IMR-90 (cell line): ENCODE measurements at regions not wholly inside any gene's neighbourhood (a gene's known extent, or its start where the extent isn't known, plus 50 kb on each side); places are given as distances from the start of the nearest gene placed in this dataset.
"Not testable (repeated sequence)": the region's sequence is repeated elsewhere in the genome, so short reads cannot be mapped to it uniquely, and the experiment has no call there.

ENCODE experiments used
- CEBPB ChIP-seq: IDR thresholded peaks from 2 replicates; pipeline ENCODE4 v1.6.1; 2012; ENCODE audit warnings: low read depth, low read length, improper control_type of control experiment
- CTCF ChIP-seq: conservative IDR thresholded peaks from 2 replicates; pipeline ENCODE4 v1.5.1; 2012; ENCODE audit warnings: mild to moderate bottlenecking, low read depth, low read length, improper control_type of control experiment
- ELK1 ChIP-seq: fragments of 150-350 bp; IDR thresholded peaks from 2 replicates; pipeline ENCODE4 v1.6.1; 2016; ENCODE audit warnings: low read depth, mild to moderate bottlenecking, low read length, moderate library complexity, borderline replicate concordance
- MAFK ChIP-seq: IDR thresholded peaks from 2 replicates; pipeline ENCODE4 v1.6.1; 2012; ENCODE audit warnings: low read depth, low read length, improper control_type of control experiment
- MAZ ChIP-seq: IDR thresholded peaks from 2 replicates; pipeline ENCODE4 v1.6.1; 2012; ENCODE audit warnings: low read depth, mild to moderate bottlenecking, low read length, improper control_type of control experiment, moderate library complexity, borderline replicate concordance
- POLR2A ChIP-seq: IDR thresholded peaks from 2 replicates; pipeline ENCODE4 v1.6.1; 2012; ENCODE audit warnings: mild to moderate bottlenecking, low read depth, low read length
- RAD21 ChIP-seq: IDR thresholded peaks from 2 replicates; pipeline ENCODE4 v1.6.1; 2012; ENCODE audit warnings: low read length, improper control_type of control experiment
- TF ChIP-seq, protein P1 (sequence below): fragments of 150-350 bp; IDR thresholded peaks from 2 replicates; pipeline ENCODE4 v1.6.1; 2017; ENCODE audit warnings: mild to moderate bottlenecking, antibody characterized with exemption, low read length, low read depth

GRCh38 chr20:52038632-52039031, 152.9 kb downstream of the ZFP64 start:
- TF ChIP-seq RAD21, POLR2A, MAFK, CTCF, ELK1, MAZ, CEBPB: not testable (repeated sequence)
- TF ChIP-seq, protein P1, sequence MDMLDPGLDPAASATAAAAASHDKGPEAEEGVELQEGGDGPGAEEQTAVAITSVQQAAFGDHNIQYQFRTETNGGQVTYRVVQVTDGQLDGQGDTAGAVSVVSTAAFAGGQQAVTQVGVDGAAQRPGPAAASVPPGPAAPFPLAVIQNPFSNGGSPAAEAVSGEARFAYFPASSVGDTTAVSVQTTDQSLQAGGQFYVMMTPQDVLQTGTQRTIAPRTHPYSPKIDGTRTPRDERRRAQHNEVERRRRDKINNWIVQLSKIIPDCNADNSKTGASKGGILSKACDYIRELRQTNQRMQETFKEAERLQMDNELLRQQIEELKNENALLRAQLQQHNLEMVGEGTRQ: not testable (repeated sequence)
